ENCODE measurements at regions not wholly inside any gene's neighbourhood (a gene's known extent, or its start where the extent isn't known, plus 50 kb on each side); places are given as distances from the start of the nearest gene placed in this dataset.

GRCh38 chr7:125357676-125358455 lies 428.2 kb upstream of the POT1 start:
- TF ChIP-seq CTCF (IDR thresholded peaks at IDR 0.05; ENCODE audit: poor library complexity) (no peak), EZH2phosphoT487 (IDR thresholded peaks at IDR 0.05; ENCODE audit: low read depth, severe bottlenecking, unreplicated experiment) (no peak), EZH2 (IDR thresholded peaks at IDR 0.05; ENCODE audit: borderline replicate concordance) (no peak)
- Histone ChIP-seq H3K9me2 (replicated peaks; ENCODE audit: insufficient read depth) (no peaks in the 10 kb centered on the region), H3K9me3 (ENCODE audit: low read depth) (no peaks in the 10 kb centered on the region), H2AFZ (no peak overlapping the region), H3K4me1 (ENCODE audit: insufficient read depth) (no peaks in the 10 kb centered on the region), H3K4me3 (no peak overlapping the region), H3K27ac (no peak overlapping the region), H3K4me2 (no peak overlapping the region), H3K79me2 (no peaks in the 10 kb centered on the region), H3K27me3 (no peaks in the 10 kb centered on the region), H3K36me3 (replicated peaks; ENCODE audit: insufficient read depth, low read depth) (no peaks in the 10 kb centered on the region), H4K20me1 (ENCODE audit: insufficient read depth, poor library complexity, severe bottlenecking) (no peaks in the 10 kb centered on the region)
- WGBS (ENCODE audit: low lambda C conversion rate, missing lambda C conversion rate), result 63% methylated on average over 1 of the region's 1 CpG
- DNase-seq (ENCODE audit: low spot score), result no peak

- no peak for DNase-seq (ENCODE audit: low spot score)
- TF ChIP-seq CTCF (IDR thresholded peaks at IDR 0.05; ENCODE audit: poor library complexity) (no peak), EZH2phosphoT487 (IDR thresholded peaks at IDR 0.05; ENCODE audit: low read depth, severe bottlenecking, unreplicated experiment) (no peak), EZH2 (IDR thresholded peaks at IDR 0.05; ENCODE audit: borderline replicate concordance) (no peak)
- H3K27me3 ChIP-seq, result no peaks in the 10 kb centered on the region
- H2AFZ ChIP-seq, result no peak overlapping the region
- no peaks in the 10 kb centered on the region for H4K20me1 ChIP-seq (ENCODE audit: insufficient read depth, poor library complexity, severe bottlenecking)
- no peaks in the 10 kb centered on the region for H3K36me3 ChIP-seq (replicated peaks; ENCODE audit: insufficient read depth, low read depth)
- WGBS (ENCODE audit: low lambda C conversion rate, missing lambda C conversion rate), result 62% methylated on average over 6 of the region's 6 CpGs
- no peaks in the 10 kb centered on the region for H3K4me1 ChIP-seq (ENCODE audit: insufficient read depth)
- H3K4me3 ChIP-seq, result no peak overlapping the region
- H3K4me2 ChIP-seq, result no peak overlapping the region
- H3K79me2 ChIP-seq, result no peaks in the 10 kb centered on the region
- no peaks in the 10 kb centered on the region for H3K9me2 ChIP-seq (replicated peaks; ENCODE audit: insufficient read depth)
- H3K9me3 ChIP-seq (ENCODE audit: low read depth), result no peaks in the 10 kb centered on the region
- H3K27ac ChIP-seq, result no peak overlapping the region
These were observed 426.3 kb upstream of the POT1 start for GRCh38 chr7:125355899-125356298.

- no peak overlapping the region for H2AFZ ChIP-seq
- no peak overlapping the region for H3K4me3 ChIP-seq
- no peaks in the 10 kb centered on the region for H3K9me2 ChIP-seq (replicated peaks; ENCODE audit: insufficient read depth)
- DNase-seq (ENCODE audit: low spot score), result no peak
- H3K4me2 ChIP-seq, result no peak overlapping the region
- H4K20me1 ChIP-seq (ENCODE audit: insufficient read depth, poor library complexity, severe bottlenecking), result no peaks in the 10 kb centered on the region
- H3K9me3 ChIP-seq (ENCODE audit: low read depth), result no peaks in the 10 kb centered on the region
- H3K27me3 ChIP-seq, result no peaks in the 10 kb centered on the region
- 92% methylated on average over 6 of the region's 6 CpGs for WGBS (ENCODE audit: low lambda C conversion rate, missing lambda C conversion rate)
- TF ChIP-seq EZH2 (IDR thresholded peaks at IDR 0.05; ENCODE audit: borderline replicate concordance) (no peak), CTCF (IDR thresholded peaks at IDR 0.05; ENCODE audit: poor library complexity) (no peak), EZH2phosphoT487 (IDR thresholded peaks at IDR 0.05; ENCODE audit: low read depth, severe bottlenecking, unreplicated experiment) (no peak)
- no peaks in the 10 kb centered on the region for H3K4me1 ChIP-seq (ENCODE audit: insufficient read depth)
- H3K36me3 ChIP-seq (replicated peaks; ENCODE audit: insufficient read depth, low read depth), result no peaks in the 10 kb centered on the region
- no peaks in the 10 kb centered on the region for H3K79me2 ChIP-seq
- H3K27ac ChIP-seq, result no peak overlapping the region
These were observed 417.6 kb upstream of the POT1 start for GRCh38 chr7:125347269-125347668.

Measured in hepatocyte (in vitro differentiated cells).